SK-N-SH treated with all-trans-retinoic acid at 6 μM for 48 hours (cell line): ENCODE measurements at regions not wholly inside any gene's neighbourhood (a gene's known extent, or its start where the extent isn't known, plus 50 kb on each side); places are given as distances from the start of the nearest gene placed in this dataset.
"Not testable (repeated sequence)": the region's sequence is repeated elsewhere in the genome, so short reads cannot be mapped to it uniquely, and the experiment has no call there.

Experiments
- ATAC-seq: fragments of 200-7000 bp; cut with Tn5 transposase; 3 replicates; pipeline ENCODE4 v1.9.1; 2020; ENCODE audit warnings: mild to moderate bottlenecking, moderate library complexity
- CSDC2 ChIP-seq: fragments of 250-450 bp; sonication (Bioruptor Pico); IDR thresholded peaks from 2 replicates; pipeline ENCODE4 v1.5.0; 2020; ENCODE audit warnings: mild to moderate bottlenecking, moderate library complexity
- ESRRG ChIP-seq: fragments of 250-450 bp; sonication (Bioruptor Pico); IDR thresholded peaks from 2 replicates; pipeline ENCODE4 v1.6.1; 2021; ENCODE audit warnings: mild to moderate bottlenecking
- GLIS3 ChIP-seq: fragments of 250-450 bp; sonication (Bioruptor Pico); IDR thresholded peaks from 2 replicates; pipeline ENCODE4 v1.5.0; 2020; ENCODE audit warnings: mild to moderate bottlenecking, moderate library complexity
- ISL1 ChIP-seq: fragments of 250-450 bp; sonication (Bioruptor Pico); IDR thresholded peaks from 2 replicates; pipeline ENCODE4 v2.1.2; 2022; ENCODE audit warnings: mild to moderate bottlenecking, moderate library complexity
- OSR1 ChIP-seq: fragments of 250-450 bp; sonication (Bioruptor Pico); IDR thresholded peaks from 2 replicates; pipeline ENCODE4 v1.8.0; 2022; ENCODE audit warnings: moderate library complexity, mild to moderate bottlenecking, inconsistent platforms
- PPARA ChIP-seq: fragments of 250-450 bp; sonication (Bioruptor Pico); IDR thresholded peaks from 2 replicates; pipeline ENCODE4 v1.5.0; 2020; ENCODE audit warnings: mild to moderate bottlenecking, borderline replicate concordance
- RARB ChIP-seq: fragments of 250-450 bp; sonication (Bioruptor Pico); IDR thresholded peaks from 2 replicates; pipeline ENCODE4 v1.8.0; 2021; ENCODE audit warnings: mild to moderate bottlenecking, moderate library complexity
- SNAI2 ChIP-seq: fragments of 250-450 bp; sonication (Bioruptor Pico); IDR thresholded peaks from 2 replicates; pipeline ENCODE4 v1.5.0; 2020; ENCODE audit warnings: mild to moderate bottlenecking, moderate library complexity
- TCF4 ChIP-seq: fragments of 250-450 bp; sonication (Bioruptor Pico); IDR thresholded peaks from 2 replicates; pipeline ENCODE4 v1.8.0; 2021; ENCODE audit warnings: mild to moderate bottlenecking, moderate library complexity, borderline replicate concordance
- TOX ChIP-seq: fragments of 250-450 bp; sonication (Bioruptor Pico); IDR thresholded peaks from 2 replicates; pipeline ENCODE4 v1.8.0; 2021; ENCODE audit warnings: mild to moderate bottlenecking, moderate library complexity, borderline replicate concordance
- ZFP3 ChIP-seq: fragments of 250-450 bp; sonication (Bioruptor Pico); IDR thresholded peaks from 2 replicates; pipeline ENCODE4 v1.5.0; 2020; ENCODE audit warnings: mild to moderate bottlenecking, moderate library complexity
- ZFP30 ChIP-seq: fragments of 450-650 bp; formaldehyde crosslinking; IDR thresholded peaks from 2 replicates; pipeline ENCODE4 v1.5.0; 2022; ENCODE audit warnings: mild to moderate bottlenecking, moderate library complexity
- ZNF70 ChIP-seq: fragments of 450-650 bp; formaldehyde crosslinking; IDR thresholded peaks from 2 replicates; pipeline ENCODE4 v1.5.0; 2020; ENCODE audit warnings: mild to moderate bottlenecking, moderate library complexity
- ZNF8 ChIP-seq: fragments of 450-650 bp; formaldehyde crosslinking; IDR thresholded peaks from 2 replicates; pipeline ENCODE4 v1.5.0; 2020; ENCODE audit warnings: mild to moderate bottlenecking, moderate library complexity
- TF ChIP-seq, protein P1 (sequence below): fragments of 250-450 bp; sonication (Bioruptor Pico); IDR thresholded peaks from 2 replicates; pipeline ENCODE4 v1.8.0; 2020; ENCODE audit warnings: mild to moderate bottlenecking, moderate library complexity, borderline replicate concordance
- TF ChIP-seq, protein P2 (sequence below): fragments of 250-450 bp; sonication (Bioruptor Pico); IDR thresholded peaks from 2 replicates; pipeline ENCODE4 v1.5.1; 2020; ENCODE audit warnings: low read depth, mild to moderate bottlenecking, moderate library complexity
- TF ChIP-seq, protein P3 (sequence below): fragments of 250-450 bp; sonication (Bioruptor Pico); IDR thresholded peaks from 2 replicates; pipeline ENCODE4 v1.8.0; 2021; ENCODE audit warnings: low read depth, mild to moderate bottlenecking, moderate library complexity, borderline replicate concordance
- TF ChIP-seq, protein P4 (sequence below): fragments of 250-450 bp; sonication (Bioruptor Pico); IDR thresholded peaks from 2 replicates; pipeline ENCODE4 v1.5.1; 2021; ENCODE audit warnings: mild to moderate bottlenecking, moderate library complexity
- TF ChIP-seq, protein P5 (sequence below): fragments of 250-450 bp; sonication (Bioruptor Pico); IDR thresholded peaks from 2 replicates; pipeline ENCODE4 v1.5.0; 2020; ENCODE audit warnings: mild to moderate bottlenecking, moderate library complexity

DNA sequence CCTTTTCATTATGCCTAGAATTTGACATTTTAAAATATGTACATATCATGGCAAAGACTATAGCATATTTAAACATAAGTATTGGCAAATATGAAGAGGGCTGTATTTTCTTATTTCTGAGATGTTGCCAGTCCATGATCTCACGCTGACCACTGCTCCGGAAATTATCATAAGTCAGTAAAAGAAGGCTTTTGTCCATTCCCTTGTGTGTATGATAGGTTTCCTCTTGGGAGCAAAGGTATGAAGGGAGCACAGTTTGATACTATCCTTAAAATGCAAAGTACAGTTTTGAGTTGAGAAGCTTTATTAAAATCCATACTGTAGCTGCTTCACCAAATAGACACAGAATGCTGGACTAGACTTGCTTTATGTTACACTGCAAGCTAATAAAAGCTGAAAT, 52.6 kb upstream of the AGA start:
- no peak for ATAC-seq

DNA sequence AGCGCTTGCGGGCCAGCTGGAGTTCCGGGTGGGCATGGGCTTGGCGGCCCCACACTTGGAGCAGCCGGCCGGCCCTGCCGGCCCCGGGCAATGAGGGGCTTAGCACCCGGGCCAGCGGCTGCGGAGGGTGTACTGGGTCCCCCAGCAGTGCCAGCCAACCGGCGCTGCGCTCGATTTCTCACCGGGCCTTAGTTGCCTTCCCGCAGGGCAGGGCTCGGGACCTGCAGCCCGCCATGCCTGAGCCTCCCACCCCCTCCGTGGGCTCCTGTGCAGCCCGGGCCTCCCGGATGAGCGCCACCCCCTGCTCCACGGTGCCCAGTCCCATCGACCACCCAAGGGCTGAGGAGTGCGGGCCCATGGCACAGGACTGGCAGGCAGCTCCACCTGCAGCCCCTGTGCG, 53.4 kb upstream of the AGA start:
- not testable (repeated sequence) for ATAC-seq

More for the DNA sequence above, 52.6 kb upstream of the AGA start:
- TF ChIP-seq ZNF70 (CRISPR knock-in tag), result no peak

DNA sequence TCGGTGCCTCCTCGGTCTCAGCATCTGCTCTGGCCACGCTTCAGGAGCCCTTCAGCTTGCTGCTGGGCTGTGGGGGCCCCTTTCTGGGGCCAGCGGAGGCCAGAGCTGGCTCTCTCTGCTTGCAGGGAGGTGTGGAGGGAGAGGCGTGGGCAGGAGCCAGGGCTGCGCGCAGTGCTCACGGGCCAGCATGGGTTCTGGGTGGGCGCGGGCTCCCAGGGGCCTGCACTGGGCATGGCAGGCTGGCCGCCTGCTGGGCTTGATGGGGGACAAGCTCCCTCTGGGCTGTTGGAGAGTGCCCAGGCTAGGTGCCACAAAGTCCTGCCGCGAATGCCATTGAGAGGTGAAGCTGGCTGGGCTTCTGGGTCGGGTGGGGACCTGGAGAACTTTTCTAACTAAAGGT, 57.3 kb upstream of the AGA start:
- ATAC-seq, result no peak
- TF ChIP-seq, protein P1, sequence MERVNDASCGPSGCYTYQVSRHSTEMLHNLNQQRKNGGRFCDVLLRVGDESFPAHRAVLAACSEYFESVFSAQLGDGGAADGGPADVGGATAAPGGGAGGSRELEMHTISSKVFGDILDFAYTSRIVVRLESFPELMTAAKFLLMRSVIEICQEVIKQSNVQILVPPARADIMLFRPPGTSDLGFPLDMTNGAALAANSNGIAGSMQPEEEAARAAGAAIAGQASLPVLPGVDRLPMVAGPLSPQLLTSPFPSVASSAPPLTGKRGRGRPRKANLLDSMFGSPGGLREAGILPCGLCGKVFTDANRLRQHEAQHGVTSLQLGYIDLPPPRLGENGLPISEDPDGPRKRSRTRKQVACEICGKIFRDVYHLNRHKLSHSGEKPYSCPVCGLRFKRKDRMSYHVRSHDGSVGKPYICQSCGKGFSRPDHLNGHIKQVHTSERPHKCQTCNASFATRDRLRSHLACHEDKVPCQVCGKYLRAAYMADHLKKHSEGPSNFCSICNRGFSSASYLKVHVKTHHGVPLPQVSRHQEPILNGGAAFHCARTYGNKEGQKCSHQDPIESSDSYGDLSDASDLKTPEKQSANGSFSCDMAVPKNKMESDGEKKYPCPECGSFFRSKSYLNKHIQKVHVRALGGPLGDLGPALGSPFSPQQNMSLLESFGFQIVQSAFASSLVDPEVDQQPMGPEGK (CRISPR knock-in tag), result no peak
- TF ChIP-seq TCF4 (no peak), ZFP30 (CRISPR knock-in tag) (no peak), PPARA (CRISPR knock-in tag) (no peak), RARB (CRISPR knock-in tag) (no peak), ZNF8 (CRISPR knock-in tag) (no peak), OSR1 (CRISPR knock-in tag) (no peak)
- TF ChIP-seq, protein P2, sequence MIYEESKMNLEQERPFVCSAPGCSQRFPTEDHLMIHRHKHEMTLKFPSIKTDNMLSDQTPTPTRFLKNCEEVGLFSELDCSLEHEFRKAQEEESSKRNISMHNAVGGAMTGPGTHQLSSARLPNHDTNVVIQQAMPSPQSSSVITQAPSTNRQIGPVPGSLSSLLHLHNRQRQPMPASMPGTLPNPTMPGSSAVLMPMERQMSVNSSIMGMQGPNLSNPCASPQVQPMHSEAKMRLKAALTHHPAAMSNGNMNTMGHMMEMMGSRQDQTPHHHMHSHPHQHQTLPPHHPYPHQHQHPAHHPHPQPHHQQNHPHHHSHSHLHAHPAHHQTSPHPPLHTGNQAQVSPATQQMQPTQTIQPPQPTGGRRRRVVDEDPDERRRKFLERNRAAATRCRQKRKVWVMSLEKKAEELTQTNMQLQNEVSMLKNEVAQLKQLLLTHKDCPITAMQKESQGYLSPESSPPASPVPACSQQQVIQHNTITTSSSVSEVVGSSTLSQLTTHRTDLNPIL (CRISPR knock-in tag), result no peak
- TF ChIP-seq, protein P3, sequence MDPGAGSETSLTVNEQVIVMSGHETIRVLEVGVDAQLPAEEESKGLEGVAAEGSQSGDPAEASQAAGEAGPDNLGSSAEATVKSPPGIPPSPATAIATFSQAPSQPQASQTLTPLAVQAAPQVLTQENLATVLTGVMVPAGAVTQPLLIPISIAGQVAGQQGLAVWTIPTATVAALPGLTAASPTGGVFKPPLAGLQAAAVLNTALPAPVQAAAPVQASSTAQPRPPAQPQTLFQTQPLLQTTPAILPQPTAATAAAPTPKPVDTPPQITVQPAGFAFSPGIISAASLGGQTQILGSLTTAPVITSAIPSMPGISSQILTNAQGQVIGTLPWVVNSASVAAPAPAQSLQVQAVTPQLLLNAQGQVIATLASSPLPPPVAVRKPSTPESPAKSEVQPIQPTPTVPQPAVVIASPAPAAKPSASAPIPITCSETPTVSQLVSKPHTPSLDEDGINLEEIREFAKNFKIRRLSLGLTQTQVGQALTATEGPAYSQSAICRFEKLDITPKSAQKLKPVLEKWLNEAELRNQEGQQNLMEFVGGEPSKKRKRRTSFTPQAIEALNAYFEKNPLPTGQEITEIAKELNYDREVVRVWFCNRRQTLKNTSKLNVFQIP (CRISPR knock-in tag), result no peak

DNA sequence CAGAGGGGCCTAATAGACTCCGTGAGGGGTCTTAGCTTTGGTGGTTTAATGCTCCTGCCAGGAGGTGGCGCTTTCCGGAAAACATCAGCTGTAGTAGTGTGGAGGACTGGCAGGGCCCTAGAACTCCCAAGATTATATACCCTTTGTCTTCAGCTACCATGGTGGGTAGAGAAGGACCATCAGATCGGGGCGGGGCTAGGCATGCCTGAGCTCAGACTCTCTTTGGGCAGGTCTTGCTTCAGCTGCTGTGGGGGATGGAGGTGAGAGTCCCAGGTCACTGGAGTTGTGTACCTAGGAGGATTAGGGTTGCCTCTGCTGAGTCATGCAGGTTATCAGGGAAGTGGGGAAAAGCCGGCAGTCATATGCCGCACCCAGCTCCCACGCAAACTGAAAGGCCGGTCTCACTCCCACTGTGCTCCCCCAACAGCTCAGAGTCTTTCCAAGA, 63.0 kb upstream of the AGA start:
- TF ChIP-seq, protein P4, sequence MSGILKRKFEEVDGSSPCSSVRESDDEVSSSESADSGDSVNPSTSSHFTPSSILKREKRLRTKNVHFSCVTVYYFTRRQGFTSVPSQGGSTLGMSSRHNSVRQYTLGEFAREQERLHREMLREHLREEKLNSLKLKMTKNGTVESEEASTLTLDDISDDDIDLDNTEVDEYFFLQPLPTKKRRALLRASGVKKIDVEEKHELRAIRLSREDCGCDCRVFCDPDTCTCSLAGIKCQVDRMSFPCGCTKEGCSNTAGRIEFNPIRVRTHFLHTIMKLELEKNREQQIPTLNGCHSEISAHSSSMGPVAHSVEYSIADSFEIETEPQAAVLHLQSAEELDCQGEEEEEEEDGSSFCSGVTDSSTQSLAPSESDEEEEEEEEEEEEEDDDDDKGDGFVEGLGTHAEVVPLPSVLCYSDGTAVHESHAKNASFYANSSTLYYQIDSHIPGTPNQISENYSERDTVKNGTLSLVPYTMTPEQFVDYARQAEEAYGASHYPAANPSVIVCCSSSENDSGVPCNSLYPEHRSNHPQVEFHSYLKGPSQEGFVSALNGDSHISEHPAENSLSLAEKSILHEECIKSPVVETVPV (CRISPR knock-in tag), result no peak
- TF ChIP-seq ZFP3 (CRISPR knock-in tag) (no peak), TCF4 (no peak), PPARA (CRISPR knock-in tag) (no peak), CSDC2 (CRISPR knock-in tag) (no peak), ISL1 (CRISPR knock-in tag) (no peak), GLIS3 (no peak), ESRRG (no peak), SNAI2 (CRISPR knock-in tag) (no peak), ZNF8 (CRISPR knock-in tag) (no peak), TOX (no peak), RARB (CRISPR knock-in tag) (no peak), OSR1 (CRISPR knock-in tag) (no peak)
- TF ChIP-seq, protein P2 (CRISPR knock-in tag), result no peak
- TF ChIP-seq, protein P5, sequence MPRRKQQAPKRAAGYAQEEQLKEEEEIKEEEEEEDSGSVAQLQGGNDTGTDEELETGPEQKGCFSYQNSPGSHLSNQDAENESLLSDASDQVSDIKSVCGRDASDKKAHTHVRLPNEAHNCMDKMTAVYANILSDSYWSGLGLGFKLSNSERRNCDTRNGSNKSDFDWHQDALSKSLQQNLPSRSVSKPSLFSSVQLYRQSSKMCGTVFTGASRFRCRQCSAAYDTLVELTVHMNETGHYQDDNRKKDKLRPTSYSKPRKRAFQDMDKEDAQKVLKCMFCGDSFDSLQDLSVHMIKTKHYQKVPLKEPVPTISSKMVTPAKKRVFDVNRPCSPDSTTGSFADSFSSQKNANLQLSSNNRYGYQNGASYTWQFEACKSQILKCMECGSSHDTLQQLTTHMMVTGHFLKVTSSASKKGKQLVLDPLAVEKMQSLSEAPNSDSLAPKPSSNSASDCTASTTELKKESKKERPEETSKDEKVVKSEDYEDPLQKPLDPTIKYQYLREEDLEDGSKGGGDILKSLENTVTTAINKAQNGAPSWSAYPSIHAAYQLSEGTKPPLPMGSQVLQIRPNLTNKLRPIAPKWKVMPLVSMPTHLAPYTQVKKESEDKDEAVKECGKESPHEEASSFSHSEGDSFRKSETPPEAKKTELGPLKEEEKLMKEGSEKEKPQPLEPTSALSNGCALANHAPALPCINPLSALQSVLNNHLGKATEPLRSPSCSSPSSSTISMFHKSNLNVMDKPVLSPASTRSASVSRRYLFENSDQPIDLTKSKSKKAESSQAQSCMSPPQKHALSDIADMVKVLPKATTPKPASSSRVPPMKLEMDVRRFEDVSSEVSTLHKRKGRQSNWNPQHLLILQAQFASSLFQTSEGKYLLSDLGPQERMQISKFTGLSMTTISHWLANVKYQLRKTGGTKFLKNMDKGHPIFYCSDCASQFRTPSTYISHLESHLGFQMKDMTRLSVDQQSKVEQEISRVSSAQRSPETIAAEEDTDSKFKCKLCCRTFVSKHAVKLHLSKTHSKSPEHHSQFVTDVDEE (CRISPR knock-in tag), result no peak
- TF ChIP-seq, protein P1 (CRISPR knock-in tag), result no peak
- TF ChIP-seq, all 23 proteins: peak for 0
- ATAC-seq, result no peak
